ENCODE measurements at regions not wholly inside any gene's neighbourhood (a gene's known extent, or its start where the extent isn't known, plus 50 kb on each side); places are given as distances from the start of the nearest gene placed in this dataset.

- Histone ChIP-seq H3K79me2 (ENCODE audit: insufficient read depth, low read depth) (no peaks in the 10 kb centered on the region), H3K4me3 (IDR thresholded peaks at IDR 0.05; ENCODE audit: insufficient read depth, low read depth, low read length) (no peak overlapping the region), H3K27ac (no peak overlapping the region), H3K27me3 (ENCODE audit: insufficient read depth, low read depth) (no peaks in the 10 kb centered on the region), H3K4me1 (ENCODE audit: low read depth, poor library complexity, severe bottlenecking) (no peaks in the 10 kb centered on the region), H3K9ac (no peak overlapping the region), H4K20me1 (ENCODE audit: insufficient read depth) (no peaks in the 10 kb centered on the region), H3K4me2 (no peak overlapping the region), H2AFZ (ENCODE audit: low read depth) (no peak overlapping the region), H3K36me3 (ENCODE audit: insufficient read depth) (no peaks in the 10 kb centered on the region)
- no peak for TF ChIP-seq CTCF (conservative IDR thresholded peaks at IDR 0.05; ENCODE audit: low read depth, low read length)
Measured at GRCh38 chr14:62315631-62316030, 553.4 kb downstream of the SNAPC1 start.

GRCh38 chr14:62322216-62322615 lies 560.0 kb downstream of the SNAPC1 start:
- no peaks in the 10 kb centered on the region for H3K79me2 ChIP-seq (ENCODE audit: insufficient read depth, low read depth)
- no peak overlapping the region for H3K9ac ChIP-seq
- H3K4me1 ChIP-seq (ENCODE audit: low read depth, poor library complexity, severe bottlenecking), result no peaks in the 10 kb centered on the region
- H2AFZ ChIP-seq (ENCODE audit: low read depth), result no peak overlapping the region
- no peak for TF ChIP-seq CTCF (conservative IDR thresholded peaks at IDR 0.05; ENCODE audit: low read depth, low read length)
- no peak overlapping the region for H3K4me3 ChIP-seq (IDR thresholded peaks at IDR 0.05; ENCODE audit: insufficient read depth, low read depth, low read length)
- H3K36me3 ChIP-seq (ENCODE audit: insufficient read depth), result no peaks in the 10 kb centered on the region
- H3K27me3 ChIP-seq (ENCODE audit: insufficient read depth, low read depth), result no peaks in the 10 kb centered on the region
- no peak overlapping the region for H3K4me2 ChIP-seq
- no peaks in the 10 kb centered on the region for H4K20me1 ChIP-seq (ENCODE audit: insufficient read depth)
- H3K27ac ChIP-seq, result no peak overlapping the region

- Histone ChIP-seq H3K79me2 (ENCODE audit: insufficient read depth, low read depth) (no peaks in the 10 kb centered on the region), H3K27me3 (ENCODE audit: insufficient read depth, low read depth) (no peaks in the 10 kb centered on the region), H2AFZ (ENCODE audit: low read depth) (no peak overlapping the region), H3K9ac (no peak overlapping the region), H3K4me3 (IDR thresholded peaks at IDR 0.05; ENCODE audit: insufficient read depth, low read depth, low read length) (no peak overlapping the region), H3K27ac (no peak overlapping the region), H3K36me3 (ENCODE audit: insufficient read depth) (no peaks in the 10 kb centered on the region), H4K20me1 (ENCODE audit: insufficient read depth) (no peaks in the 10 kb centered on the region), H3K4me2 (no peak overlapping the region), H3K4me1 (ENCODE audit: low read depth, poor library complexity, severe bottlenecking) (no peaks in the 10 kb centered on the region)
- TF ChIP-seq CTCF (conservative IDR thresholded peaks at IDR 0.05; ENCODE audit: low read depth, low read length), result no peak
Measured at GRCh38 chr14:62329427-62329826, 567.2 kb downstream of the SNAPC1 start.

GRCh38 chr14:62347562-62348011 lies 585.4 kb downstream of the SNAPC1 start:
- no peak for TF ChIP-seq CTCF (conservative IDR thresholded peaks at IDR 0.05; ENCODE audit: low read depth, low read length)
- no peaks in the 10 kb centered on the region for H3K36me3 ChIP-seq (ENCODE audit: insufficient read depth)
- no peak overlapping the region for H3K27ac ChIP-seq
- no peaks in the 10 kb centered on the region for H3K4me1 ChIP-seq (ENCODE audit: low read depth, poor library complexity, severe bottlenecking)
- no peak overlapping the region for H3K9ac ChIP-seq
- no peak overlapping the region for H2AFZ ChIP-seq (ENCODE audit: low read depth)
- H3K4me2 ChIP-seq, result no peak overlapping the region
- no peaks in the 10 kb centered on the region for H3K79me2 ChIP-seq (ENCODE audit: insufficient read depth, low read depth)
- H3K27me3 ChIP-seq (ENCODE audit: insufficient read depth, low read depth), result no peaks in the 10 kb centered on the region
- H4K20me1 ChIP-seq (ENCODE audit: insufficient read depth), result no peaks in the 10 kb centered on the region
- no peak overlapping the region for H3K4me3 ChIP-seq (IDR thresholded peaks at IDR 0.05; ENCODE audit: insufficient read depth, low read depth, low read length)

All from KMS-11 (cell line).